Neuronal stem cell (in vitro differentiated cells): ENCODE measurements at regions not wholly inside any gene's neighbourhood (a gene's known extent, or its start where the extent isn't known, plus 50 kb on each side); places are given as distances from the start of the nearest gene placed in this dataset.
A peak's percentile ranks its signal among the peaks of the same experiment; 100 is the strongest.

ENCODE experiments used
- DNase-seq: peaks from one replicate; pipeline ENCODE4 v3.0.0-alpha.2; 2013; ENCODE audit warnings: low spot score
- H2AFZ ChIP-seq: one replicate; pipeline ENCODE4 v1.6.1; 2013; ENCODE audit warnings: mild to moderate bottlenecking, low read length, inconsistent platforms
- H2AK5ac ChIP-seq: 2 replicates; pipeline ENCODE4 v1.6.1; 2013; ENCODE audit warnings: low read depth, mild to moderate bottlenecking, inconsistent platforms, low read length, moderate library complexity, mixed read lengths
- H2BK120ac ChIP-seq: 2 replicates; pipeline ENCODE4 v1.6.1; 2013; ENCODE audit warnings: low read depth, mild to moderate bottlenecking, inconsistent platforms, low read length, moderate library complexity, mixed read lengths
- H2BK12ac ChIP-seq: one replicate; pipeline ENCODE4 v1.6.1; 2013; ENCODE audit warnings: low read length, inconsistent platforms
- H2BK15ac ChIP-seq: 2 replicates; pipeline ENCODE4 v1.6.1; 2013; ENCODE audit warnings: mild to moderate bottlenecking, low read length, inconsistent platforms, mixed read lengths
- H2BK5ac ChIP-seq: one replicate; pipeline ENCODE4 v1.6.1; 2013; ENCODE audit warnings: inconsistent platforms, mild to moderate bottlenecking, low read length, moderate library complexity
- H3K14ac ChIP-seq: one replicate; pipeline ENCODE4 v1.6.1; 2013; ENCODE audit warnings: low read length, inconsistent platforms
- H3K18ac ChIP-seq: 2 replicates; pipeline ENCODE4 v1.6.1; 2013; ENCODE audit warnings: low read length, inconsistent platforms
- H3K23ac ChIP-seq: 2 replicates; pipeline ENCODE4 v1.6.1; 2013; ENCODE audit warnings: low read depth, mild to moderate bottlenecking, mixed read lengths, low read length, inconsistent platforms; ENCODE audit not compliant: poor library complexity
- H3K27ac ChIP-seq: replicated peaks from 3 replicates; pipeline ENCODE4 v1.5.1; 2013; ENCODE audit warnings: low read length, inconsistent platforms
- H3K27me3 ChIP-seq, 3 experiments: 2 replicates each; pipeline ENCODE4 v1.6.1; 2013; ENCODE audit warnings: low read length in 3 of 3, mild to moderate bottlenecking in 2 of 3, inconsistent platforms in 1 of 3, low read depth in 1 of 3, mixed read lengths in 1 of 3, moderate library complexity in 1 of 3; ENCODE audit not compliant: control insufficient read depth in 3 of 3, insufficient read depth in 3 of 3
- H3K36me3 ChIP-seq, 2 donors: replicated peaks in 1 of 2; 2 replicates each; pipeline ENCODE4 v1.6.1; 2013; ENCODE audit warnings: low read length in 2 of 2; ENCODE audit not compliant: control insufficient read depth in 2 of 2, insufficient read depth in 2 of 2
- H3K4ac ChIP-seq: 2 replicates; pipeline ENCODE4 v1.6.1; 2013; ENCODE audit warnings: inconsistent platforms, mild to moderate bottlenecking, low read length, moderate library complexity
- H3K4me1 ChIP-seq, 2 donors: 1 replicate in 1 of 2; 2 replicates in 1 of 2; pipeline ENCODE4 v1.6.1; 2013; ENCODE audit warnings: low read length in 2 of 2, low read depth in 1 of 2; ENCODE audit not compliant: control insufficient read depth in 2 of 2, insufficient read depth in 1 of 2
- H3K4me2 ChIP-seq: one replicate; pipeline ENCODE4 v1.6.1; 2013; ENCODE audit warnings: mild to moderate bottlenecking, low read length, inconsistent platforms; ENCODE audit not compliant: insufficient read depth, poor library complexity, severe bottlenecking
- H3K4me3 ChIP-seq, 2 donors: 2 replicates each; pipeline ENCODE4 v1.5.1; 2013; ENCODE audit warnings: low read length in 2 of 2, mild to moderate bottlenecking in 2 of 2, inconsistent platforms in 1 of 2, moderate library complexity in 1 of 2
- H3K79me1 ChIP-seq: one replicate; pipeline ENCODE4 v1.6.1; 2013; ENCODE audit warnings: low read depth, mild to moderate bottlenecking, inconsistent platforms, low read length, moderate library complexity
- H3K9ac ChIP-seq: one replicate; pipeline ENCODE4 v1.6.1; 2013; ENCODE audit warnings: mild to moderate bottlenecking, low read depth, low read length, inconsistent platforms; ENCODE audit not compliant: poor library complexity
- H3K9me3 ChIP-seq, 2 donors: replicated peaks in 1 of 2; 2 replicates each; pipeline versions ENCODE3 to v1.6.1; 2013; ENCODE audit warnings: low read length in 2 of 2, mild to moderate bottlenecking in 2 of 2, inconsistent platforms in 1 of 2, low read depth in 1 of 2, mixed read lengths in 1 of 2, moderate library complexity in 1 of 2; ENCODE audit not compliant: control insufficient read depth in 2 of 2, insufficient read depth in 1 of 2
- H4K8ac ChIP-seq: one replicate; pipeline ENCODE4 v1.6.1; 2013; ENCODE audit warnings: low read depth, mild to moderate bottlenecking, inconsistent platforms, low read length, moderate library complexity
- H4K91ac ChIP-seq: one replicate; pipeline ENCODE4 v1.6.1; 2013; ENCODE audit warnings: low read length, low read depth, mild to moderate bottlenecking, inconsistent platforms; ENCODE audit not compliant: poor library complexity
- WGBS, 2 donors: extraction: QIAGEN DNeasy Blood & Tissue Kit; methylation state at CpG; one replicate each; pipeline ENCODE4 v1.1.7; 2013; ENCODE audit warnings: missing lambda C conversion rate in 2 of 2, mixed read lengths in 1 of 2; ENCODE audit not compliant: insufficient read length in 2 of 2, insufficient replicate concordance in 1 of 2; ENCODE audit errors: extremely low coverage in 2 of 2; 5-methylcytosine and 5-hydroxymethylcytosine counted together

- H3K79me1 ChIP-seq, result no peaks in the 10 kb centered on the region
- DNase-seq, result no peak
- no peak overlapping the region for H3K4me2 ChIP-seq
- no peak overlapping the region for H3K18ac ChIP-seq
- no peak overlapping the region for H2AK5ac ChIP-seq
- H2BK5ac ChIP-seq, result no peak overlapping the region
- no peak overlapping the region for H2BK15ac ChIP-seq
- H4K91ac ChIP-seq, result no peak overlapping the region
- no peak overlapping the region for H3K27ac ChIP-seq
- H4K8ac ChIP-seq, result no peak overlapping the region
- H3K4me1 ChIP-seq, result peaks cover 2 to 10% of the 10 kb centered on the region in 2 donors
- no peak overlapping the region for H3K4ac ChIP-seq
- no peaks in the 10 kb centered on the region for H3K27me3 ChIP-seq
- no CpG with 5 or more reads among the region's 2 CpGs for WGBS, 2 donors
- H2BK120ac ChIP-seq, result no peak overlapping the region
- H3K23ac ChIP-seq, result no peak overlapping the region
- no peaks in the 10 kb centered on the region for H3K9me3 ChIP-seq
- no peak overlapping the region for H3K4me3 ChIP-seq
- no peak overlapping the region for H3K9ac ChIP-seq
- H3K14ac ChIP-seq, result no peak overlapping the region
- no peak overlapping the region for H2BK12ac ChIP-seq
- H2AFZ ChIP-seq, result no peak overlapping the region
- peaks cover 0 to 2% of the 10 kb centered on the region in 2 donors for H3K36me3 ChIP-seq
Measured at GRCh38 chr9:12629067-12629466, 64.1 kb upstream of the TYRP1 start.

- no peak overlapping the region for H2AFZ ChIP-seq
- no CpG with 5 or more reads among the region's 5 CpGs for WGBS, 2 donors
Measured at GRCh38 chr9:12631866-12632265, 61.3 kb upstream of the TYRP1 start.

GRCh38 chr9:12633016-12633765 is 60.0 kb upstream of the TYRP1 start:
- Histone ChIP-seq H2BK15ac (no peak overlapping the region), H2BK12ac (no peak overlapping the region), H3K9ac (no peak overlapping the region), H4K91ac (no peak overlapping the region), H2AFZ (no peak overlapping the region), H3K4me3 (no peak overlapping the region), H3K18ac (no peak overlapping the region), H2BK120ac (no peak overlapping the region), H3K4ac (no peak overlapping the region), H2AK5ac (no peak overlapping the region), H3K9me3 (no peaks in the 10 kb centered on the region), H4K8ac (no peak overlapping the region), H3K4me2 (no peak overlapping the region), H3K79me1 (no peaks in the 10 kb centered on the region), H3K36me3 (peaks cover 0 to 2% of the 10 kb centered on the region in 2 donors), H3K23ac (no peak overlapping the region), H3K27ac (no peak overlapping the region), H3K14ac (no peak overlapping the region), H2BK5ac (no peak overlapping the region), H3K4me1 (peaks cover 2 to 10% of the 10 kb centered on the region in 2 donors), H3K27me3 (peaks cover 0 to 2% (median 0%) of the 10 kb centered on the region in 3 experiments)
- no peak for DNase-seq
- no CpG with 5 or more reads among the region's 9 CpGs for WGBS, 2 donors

More at GRCh38 chr9:12631866-12632265, 61.3 kb upstream of the TYRP1 start:
- Histone ChIP-seq H3K14ac (no peak overlapping the region), H3K9ac (no peak overlapping the region), H2BK120ac (no peak overlapping the region), H2BK15ac (no peak overlapping the region), H3K27me3 (no peaks in the 10 kb centered on the region), H3K23ac (no peak overlapping the region), H2BK5ac (no peak overlapping the region), H3K4me2 (no peak overlapping the region), H3K18ac (no peak overlapping the region), H3K4me3 (no peak overlapping the region), H3K27ac (no peak overlapping the region), H4K91ac (no peak overlapping the region), H2AK5ac (no peak overlapping the region), H3K9me3 (no peaks in the 10 kb centered on the region), H4K8ac (no peak overlapping the region), H3K4me1 (peaks cover 2 to 10% of the 10 kb centered on the region in 2 donors), H3K79me1 (no peaks in the 10 kb centered on the region), H3K36me3 (peaks cover 0 to 2% of the 10 kb centered on the region in 2 donors), H2BK12ac (no peak overlapping the region), H3K4ac (no peak overlapping the region)
- no peak for DNase-seq

GRCh38 chr9:12640016-12640587 is 53.1 kb upstream of the TYRP1 start:
- Histone ChIP-seq H3K4me3 (no peak overlapping the region), H3K4me2 (no peak overlapping the region), H3K14ac (no peak overlapping the region), H2BK5ac (no peak overlapping the region), H2AK5ac (no peak overlapping the region), H4K91ac (no peak overlapping the region), H3K9me3 (no peaks in the 10 kb centered on the region), H2AFZ (no peak overlapping the region), H3K27me3 (peaks cover 0 to 2% (median 0%) of the 10 kb centered on the region in 3 experiments), H3K36me3 (no peaks in the 10 kb centered on the region), H3K23ac (no peak overlapping the region), H2BK120ac (no peak overlapping the region), H3K4me1 (no peaks in the 10 kb centered on the region), H2BK12ac (no peak overlapping the region), H4K8ac (no peak overlapping the region), H3K9ac (no peak overlapping the region), H3K18ac (no peak overlapping the region), H3K79me1 (no peaks in the 10 kb centered on the region), H2BK15ac (no peak overlapping the region), H3K27ac (no peak overlapping the region), H3K4ac (no peak overlapping the region)
- WGBS, 2 donors, result no CpG with 5 or more reads among the region's 3 CpGs
- peak; percentile 29 for DNase-seq
